Stromal cell of bone marrow (primary cell): ENCODE measurements at regions not wholly inside any gene's neighbourhood (a gene's known extent, or its start where the extent isn't known, plus 50 kb on each side); places are given as distances from the start of the nearest gene placed in this dataset.
"Not testable (repeated sequence)": the region's sequence is repeated elsewhere in the genome, so short reads cannot be mapped to it uniquely, and the experiment has no call there.

Source experiments
- DNase-seq: peaks from one replicate; pipeline ENCODE4 v3.0.0-alpha.2; 2012; ENCODE audit warnings: low read depth

GRCh38 chr16:54985156-54985555 lies 54.5 kb downstream of the IRX5 start:
- no peak for DNase-seq

DNA sequence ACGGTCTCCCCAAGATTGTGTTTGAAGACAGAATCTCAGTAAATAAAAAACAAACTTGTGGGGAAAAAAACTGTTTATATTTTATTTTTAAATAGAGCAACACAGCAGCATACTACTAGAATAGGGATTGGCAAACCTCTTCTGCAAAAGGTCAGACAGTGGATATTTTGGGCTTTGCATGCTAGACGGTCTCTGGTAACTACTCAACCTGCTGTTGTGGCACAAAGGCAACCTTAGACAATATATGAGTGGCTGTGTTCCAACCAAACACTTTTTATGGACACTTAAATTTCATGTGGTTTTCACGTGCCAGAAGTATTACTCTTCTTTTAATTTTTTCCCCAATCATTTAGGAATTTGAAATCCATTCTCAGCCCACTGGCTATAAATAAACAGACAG lies 55.0 kb downstream of the IRX5 start:
- DNase-seq, result no peak

DNA sequence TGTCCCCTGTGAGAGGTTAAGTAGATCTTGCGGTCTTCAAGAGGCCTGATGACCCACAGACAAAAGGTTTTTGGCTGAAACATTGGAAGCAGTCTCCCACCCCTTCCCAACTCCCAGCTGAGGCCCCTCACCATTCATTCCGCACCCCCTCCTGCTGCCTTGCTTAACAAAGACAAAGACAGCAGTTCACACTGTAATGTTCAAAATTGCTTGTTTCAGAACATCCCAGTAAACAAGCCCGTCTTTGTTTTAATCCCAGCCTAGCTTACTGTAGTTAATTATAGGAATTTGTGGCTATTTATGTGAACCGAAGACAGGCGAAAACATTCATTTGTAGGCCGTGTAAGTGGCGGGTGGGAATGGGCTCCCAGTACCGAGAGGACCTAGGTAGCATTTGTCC lies 55.7 kb downstream of the IRX5 start:
- DNase-seq, result no peak

GRCh38 chr16:54987081-54987480 lies 56.4 kb downstream of the IRX5 start:
- no peak for DNase-seq

GRCh38 chr16:54991525-54991924 lies 60.9 kb downstream of the IRX5 start:
- DNase-seq, result no peak

DNA sequence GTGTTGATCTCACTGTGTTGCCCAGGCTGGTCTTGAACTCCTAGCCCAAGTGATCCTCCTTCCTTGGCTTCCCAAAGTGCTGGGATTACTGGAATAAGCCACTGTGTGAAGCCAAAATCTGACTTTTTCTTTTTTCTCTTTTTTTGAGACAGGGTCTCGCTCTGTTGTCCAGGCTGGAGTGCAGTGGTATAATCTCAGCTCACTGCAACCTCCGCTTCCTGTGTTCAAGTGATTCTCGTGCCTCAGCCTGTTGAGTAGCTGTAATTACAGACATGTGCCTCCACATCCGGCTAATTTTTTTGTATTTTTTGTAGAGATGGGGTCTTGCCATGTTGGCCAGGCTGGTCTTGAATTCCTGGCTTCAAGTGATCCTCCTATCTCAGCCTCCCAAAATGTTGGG lies 61.3 kb downstream of the IRX5 start:
- not testable (repeated sequence) for DNase-seq

DNA sequence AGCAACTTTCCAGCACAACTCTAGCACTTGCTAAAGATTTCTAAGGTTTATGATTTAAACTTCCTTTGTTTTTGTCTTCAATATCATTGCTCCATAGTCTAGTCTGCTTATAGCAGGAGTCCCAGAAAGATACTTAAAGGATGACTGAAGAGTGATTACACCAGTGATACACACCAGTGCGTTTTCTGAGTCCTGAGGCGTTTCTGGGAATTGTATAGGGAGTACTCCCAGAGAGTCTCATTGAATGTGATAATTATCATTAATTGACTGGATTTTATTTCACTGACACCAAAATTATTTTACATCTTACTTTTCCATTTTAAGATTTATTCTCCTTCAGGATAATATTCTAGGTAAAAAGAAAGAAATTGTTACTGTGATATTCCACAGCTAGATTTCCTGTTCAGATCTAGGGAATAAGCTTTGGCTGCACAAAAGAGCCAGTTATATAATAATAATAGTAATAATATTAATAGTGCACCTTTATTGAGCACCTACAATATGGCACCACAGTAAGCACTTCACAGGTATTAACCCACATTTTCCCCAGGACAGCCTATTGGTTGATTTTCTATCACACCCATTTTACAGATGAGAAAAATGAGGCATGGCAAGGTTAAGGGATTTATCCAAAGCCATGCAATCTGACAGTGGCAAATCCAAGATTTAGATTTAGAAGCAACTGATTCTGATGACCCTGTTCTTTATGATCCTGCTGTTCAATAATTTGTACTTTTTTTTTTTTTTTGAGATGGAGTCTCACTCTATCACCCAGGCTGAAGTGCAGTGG lies 62.6 kb downstream of the IRX5 start:
- no peak for DNase-seq

GRCh38 chr16:54996186-54996585 lies 65.5 kb downstream of the IRX5 start:
- no peak for DNase-seq

DNA sequence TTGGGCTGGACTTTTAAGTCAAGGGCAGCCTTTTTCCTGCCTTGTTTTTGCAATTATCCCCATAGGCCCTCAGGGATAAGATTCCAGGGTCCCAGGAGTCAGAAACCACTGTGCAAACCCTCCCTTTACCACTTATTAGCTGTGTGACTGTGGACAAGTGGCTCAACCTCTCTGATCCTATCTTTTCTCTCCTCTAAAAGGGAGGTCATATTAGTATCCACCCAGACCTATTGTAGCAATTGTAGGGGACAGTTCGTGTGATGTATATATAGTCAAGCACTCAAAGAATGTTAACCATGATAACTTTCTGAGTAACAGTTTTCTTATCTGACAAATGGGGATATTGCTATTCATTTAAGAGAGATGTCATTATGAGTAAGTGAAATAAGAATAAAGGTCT lies 68.2 kb downstream of the IRX5 start:
- no peak for DNase-seq

GRCh38 chr16:54999481-54999880 lies 68.8 kb downstream of the IRX5 start:
- no peak for DNase-seq

DNA sequence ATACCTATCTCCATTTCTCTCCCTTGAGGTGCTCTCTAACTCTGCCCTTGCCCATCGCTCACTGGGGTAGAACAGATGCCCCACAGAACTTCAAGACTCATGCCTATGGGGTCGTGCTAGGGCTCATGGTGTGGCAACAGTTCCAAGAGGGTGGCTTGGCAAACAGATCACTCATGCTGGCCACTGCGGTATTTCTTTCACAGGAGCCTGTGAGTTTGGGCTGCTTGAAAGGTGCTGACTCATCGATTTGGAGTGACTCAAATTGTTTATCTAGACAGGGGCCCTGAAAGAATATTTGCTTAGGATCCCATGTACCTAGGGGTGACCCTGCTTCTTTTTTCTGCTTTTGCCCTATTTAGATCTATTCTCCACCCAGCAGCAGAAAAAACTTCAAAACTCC lies 69.9 kb downstream of the IRX5 start:
- peak; percentile 53 for DNase-seq

GRCh38 chr16:55001931-55002330 lies 71.3 kb downstream of the IRX5 start:
- peak; percentile 48 for DNase-seq

DNA sequence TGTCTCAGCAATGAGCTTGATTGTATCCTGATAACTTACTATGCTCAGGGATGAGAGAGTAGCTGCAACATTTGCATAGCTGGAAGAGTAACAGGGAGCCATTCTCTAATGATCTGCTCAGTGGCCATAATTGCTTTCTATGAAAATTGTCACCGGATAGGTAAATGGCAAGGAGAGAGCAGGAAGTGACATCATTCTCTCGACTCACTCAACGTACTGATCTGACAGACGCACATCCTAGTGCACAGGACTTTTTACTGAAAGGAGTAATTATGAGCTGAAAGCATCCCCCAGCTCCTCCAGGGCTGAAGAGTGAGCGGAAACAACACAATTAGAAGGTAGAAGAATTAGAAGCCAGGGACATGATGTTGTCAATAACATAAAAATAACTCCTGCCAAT lies 71.8 kb downstream of the IRX5 start:
- no peak for DNase-seq

DNA sequence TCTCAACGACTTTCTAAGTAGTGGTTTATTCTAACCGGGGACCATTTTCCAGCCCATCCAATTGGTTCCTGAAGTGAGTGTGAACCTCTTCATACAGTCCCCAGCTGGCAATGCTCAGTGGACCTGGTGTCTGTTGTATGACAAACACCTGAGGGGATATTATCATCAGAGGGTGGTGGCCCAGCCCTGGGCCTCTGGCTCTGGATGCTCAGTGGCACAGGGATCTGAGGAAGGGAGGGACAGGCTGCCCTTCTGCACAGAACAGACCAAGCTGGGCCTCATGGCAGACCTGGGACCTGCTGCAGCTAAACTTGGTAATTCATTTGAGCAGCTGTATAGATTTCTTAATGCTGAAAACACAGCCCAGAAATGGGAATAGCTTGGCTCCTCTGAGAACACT lies 72.6 kb downstream of the IRX5 start:
- DNase-seq, result no peak

GRCh38 chr16:55003916-55004315 lies 73.3 kb downstream of the IRX5 start:
- no peak for DNase-seq

- no peak for DNase-seq
Observed at GRCh38 chr16:55007504-55007903, 76.8 kb downstream of the IRX5 start.

- no peak for DNase-seq
Observed at GRCh38 chr16:55008836-55009510, 78.3 kb downstream of the IRX5 start.

GRCh38 chr16:55009581-55009980 lies 78.9 kb downstream of the IRX5 start:
- no peak for DNase-seq

DNA sequence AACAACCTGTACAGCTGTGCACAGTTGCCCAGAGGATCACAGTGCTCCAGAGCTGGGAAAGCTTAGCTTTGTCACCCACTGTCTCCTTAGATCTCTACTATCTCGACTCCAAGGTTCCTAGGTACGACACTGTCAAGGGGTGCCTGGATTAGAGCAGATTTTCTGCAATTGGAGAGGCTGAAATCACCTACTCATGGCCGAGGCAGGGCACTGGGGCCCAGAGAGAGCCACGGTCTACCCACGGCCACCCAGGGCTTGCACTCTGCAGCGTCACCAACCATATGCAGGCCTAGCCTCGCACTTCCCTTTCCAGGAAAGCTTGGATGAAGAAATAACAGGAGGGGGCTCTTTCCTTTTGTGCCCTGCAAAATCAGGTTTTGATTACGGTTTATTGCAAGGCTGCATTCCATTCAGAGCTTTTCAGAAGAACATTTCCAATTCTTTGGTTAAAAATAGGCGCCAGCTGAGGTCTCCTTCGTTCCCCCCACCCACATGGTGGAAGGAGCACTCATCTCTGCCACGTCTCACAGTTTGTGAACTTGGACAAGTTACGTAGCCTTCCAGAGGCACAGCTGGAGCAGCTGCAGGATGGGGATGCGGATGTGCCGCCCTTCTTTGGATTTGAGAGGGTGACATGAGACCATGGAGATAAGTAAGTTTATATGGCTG lies 80.0 kb downstream of the IRX5 start:
- no peak for DNase-seq

DNA sequence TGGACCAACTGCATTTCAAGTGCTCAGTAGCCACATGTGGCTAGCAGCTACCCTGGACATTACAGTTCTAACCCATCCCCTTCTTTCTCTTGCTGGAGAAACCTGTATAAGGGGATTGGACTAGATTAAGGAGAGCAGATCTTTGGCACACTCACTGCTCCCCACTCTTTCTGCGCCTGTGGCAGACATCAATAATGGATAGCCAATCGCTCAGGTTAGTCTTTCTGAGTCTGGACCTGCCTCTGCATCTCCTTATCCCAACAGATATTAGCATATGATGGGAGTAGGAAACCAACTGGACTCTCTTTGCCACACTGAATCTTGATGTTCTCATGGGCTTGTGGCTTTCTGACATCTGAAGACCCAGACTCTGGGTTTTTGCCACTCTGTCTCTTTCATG lies 81.7 kb downstream of the IRX5 start:
- no peak for DNase-seq

DNA sequence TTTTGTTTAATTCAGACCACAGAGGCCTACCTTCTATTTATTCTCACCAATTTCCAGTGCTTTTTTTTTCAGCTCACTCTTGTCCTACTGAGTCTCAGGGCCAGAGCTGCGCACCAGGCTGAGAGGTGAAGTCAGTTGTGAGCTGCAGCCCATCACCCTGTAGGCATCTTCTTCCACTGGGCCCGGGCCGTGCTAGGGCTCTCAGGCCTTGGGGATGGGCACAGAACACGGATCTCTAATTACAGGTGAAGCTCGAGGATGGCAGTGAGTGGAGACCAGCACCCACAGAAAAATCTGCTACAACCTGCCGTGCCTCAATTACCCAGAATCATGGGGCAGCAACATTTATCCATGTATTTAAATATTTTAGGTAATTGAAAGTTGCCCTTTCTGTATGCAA lies 82.1 kb downstream of the IRX5 start:
- no peak for DNase-seq

- no peak for DNase-seq
Observed at GRCh38 chr16:55014022-55014421, 83.4 kb downstream of the IRX5 start.

GRCh38 chr16:55015181-55015913 lies 84.7 kb downstream of the IRX5 start:
- DNase-seq, result no peak
